GM19035 (cell line): ENCODE measurements at regions not wholly inside any gene's neighbourhood (a gene's known extent, or its start where the extent isn't known, plus 50 kb on each side); places are given as distances from the start of the nearest gene placed in this dataset.
"Not testable (repeated sequence)": the region's sequence is repeated elsewhere in the genome, so short reads cannot be mapped to it uniquely, and the experiment has no call there.

Source experiments
- ATAC-seq: cut with Tn5 transposase; IDR thresholded peaks from one replicate; pipeline ENCODE4 v1.9.1; 2021; ENCODE audit not compliant: unreplicated experiment

DNA sequence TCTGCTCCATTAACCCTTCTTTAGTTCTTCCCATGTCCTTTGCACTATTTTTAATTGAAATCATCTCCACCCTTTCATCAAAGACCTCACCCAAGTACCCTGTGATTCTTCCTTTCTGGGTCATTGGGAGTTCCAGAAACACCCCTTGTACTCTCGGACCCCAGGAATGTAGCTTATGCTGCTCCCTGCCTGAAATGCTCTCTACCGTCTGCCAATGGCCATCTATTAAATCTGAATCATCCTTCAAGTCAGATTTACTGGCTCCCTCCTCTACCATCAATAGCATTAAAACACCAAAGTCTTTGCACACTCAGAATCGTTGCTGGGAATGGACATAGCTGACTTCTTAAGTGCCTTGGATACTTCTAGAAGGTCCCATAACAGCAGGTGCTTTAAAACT lies 73.2 kb upstream of the GADD45A start:
- no peak for ATAC-seq

DNA sequence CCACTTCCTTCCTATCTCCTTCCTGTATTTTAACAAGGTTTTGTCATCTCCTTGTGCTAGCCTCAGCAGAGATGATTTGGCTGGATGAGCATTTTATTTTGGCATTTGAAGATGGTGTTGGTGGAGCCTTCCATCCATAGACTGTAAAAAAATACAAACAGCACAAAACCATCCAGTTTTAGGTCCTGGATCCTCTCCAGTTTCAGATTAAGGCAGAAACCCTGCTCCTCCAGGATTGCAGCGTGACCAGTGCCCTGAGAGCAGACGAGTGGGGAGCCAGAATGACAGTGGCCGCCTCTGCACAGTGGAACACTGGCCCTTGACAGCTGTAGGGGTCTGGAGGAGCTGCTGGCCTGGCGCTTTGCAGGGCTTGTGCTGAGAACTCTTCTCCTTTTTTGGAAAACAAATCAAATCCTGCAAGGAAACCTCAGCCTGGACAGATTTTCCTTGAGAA lies 72.2 kb upstream of the GADD45A start:
- ATAC-seq = no peak

DNA sequence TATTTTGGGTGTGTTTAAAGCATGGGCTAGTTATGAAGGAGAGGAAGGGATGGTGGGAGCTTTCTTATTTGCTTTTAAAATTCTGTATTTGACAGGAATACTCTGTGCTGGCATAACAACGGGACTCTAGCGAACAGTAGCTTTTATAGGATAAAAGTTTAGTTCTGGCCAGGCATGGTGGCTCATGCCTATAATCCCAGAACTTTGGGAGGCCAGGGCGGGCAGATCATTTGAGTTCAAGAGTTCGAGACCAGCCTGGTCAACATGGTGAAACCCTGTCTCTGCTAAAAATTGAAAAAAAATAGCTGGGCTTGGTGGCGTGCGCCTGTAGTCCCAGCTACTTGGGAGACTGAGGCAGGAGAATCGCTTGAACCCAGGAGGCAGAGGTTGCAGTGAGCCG lies 71.5 kb upstream of the GADD45A start:
- ATAC-seq = not testable (repeated sequence)

- no peak for ATAC-seq
Measured at GRCh38 chr1:67614511-67614934, 70.5 kb upstream of the GADD45A start.

- ATAC-seq = no peak
Measured at GRCh38 chr1:67615886-67616285, 69.1 kb upstream of the GADD45A start.

DNA sequence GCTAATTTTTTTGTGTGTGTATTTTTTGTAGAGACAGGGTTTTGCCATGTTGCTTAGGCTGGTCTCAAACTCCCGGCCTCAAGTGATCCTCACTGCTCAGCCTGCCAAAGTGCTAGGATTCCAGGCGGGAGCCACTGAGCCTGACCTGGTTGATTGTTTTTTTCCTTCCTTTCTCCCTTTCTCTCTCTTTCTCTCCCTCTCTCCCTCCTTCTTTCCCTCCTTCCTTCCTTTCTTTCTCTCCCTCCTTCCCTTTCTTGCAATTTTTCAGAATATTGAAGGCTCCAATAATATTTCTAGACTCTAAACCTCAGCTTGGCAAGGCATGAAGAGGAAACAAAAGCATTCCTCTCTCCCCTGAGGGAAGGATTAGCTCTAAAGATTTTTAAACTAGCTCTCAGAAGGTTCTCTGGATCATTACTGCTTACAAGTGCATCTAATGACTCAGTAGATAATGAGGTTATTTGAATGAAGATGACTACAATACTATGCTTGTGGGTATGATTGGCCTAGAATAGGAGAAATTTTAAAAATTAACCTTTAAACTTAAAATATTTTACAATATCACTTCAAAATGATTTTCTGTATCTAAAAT lies 68.5 kb upstream of the GADD45A start:
- ATAC-seq = no peak

DNA sequence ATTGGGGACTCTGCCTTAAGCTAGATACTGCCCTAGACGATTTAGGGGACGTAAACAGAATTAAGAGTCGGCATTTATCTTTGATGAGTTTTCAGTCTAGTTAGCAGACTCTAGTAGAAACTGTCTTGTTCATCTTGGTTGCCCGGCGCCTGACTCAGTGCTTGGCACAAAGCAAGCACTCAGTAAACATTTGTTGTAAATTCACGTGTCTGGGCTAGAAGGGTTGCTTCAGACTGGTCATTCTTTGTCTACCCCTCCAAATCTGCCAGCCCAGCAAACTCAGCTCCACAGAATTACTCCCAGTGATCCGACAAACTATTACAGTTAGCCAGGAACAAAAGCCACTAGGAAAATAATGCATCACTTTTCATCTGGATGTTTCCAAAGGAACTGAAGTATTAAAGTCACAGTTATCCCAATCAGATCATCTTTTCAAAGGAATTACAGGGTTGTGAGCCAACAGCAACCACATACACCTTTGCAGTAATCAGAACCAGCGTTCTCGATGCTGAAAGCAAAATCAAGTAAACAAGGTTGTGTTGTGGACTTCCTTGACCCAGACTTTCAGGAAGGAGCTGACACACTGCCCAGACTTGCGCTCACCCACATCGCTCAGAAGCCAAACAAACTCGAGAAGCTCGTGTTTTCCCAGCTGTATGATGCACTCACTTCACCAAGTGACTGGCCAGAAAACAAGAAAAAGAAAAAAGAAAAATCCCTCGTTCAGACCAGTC lies 66.5 kb upstream of the GADD45A start:
- ATAC-seq = no peak

GRCh38 chr1:67619080-67619479 lies 65.9 kb upstream of the GADD45A start:
- ATAC-seq = no peak

GRCh38 chr1:67623906-67624305 lies 61.1 kb upstream of the GADD45A start:
- ATAC-seq = no peak

DNA sequence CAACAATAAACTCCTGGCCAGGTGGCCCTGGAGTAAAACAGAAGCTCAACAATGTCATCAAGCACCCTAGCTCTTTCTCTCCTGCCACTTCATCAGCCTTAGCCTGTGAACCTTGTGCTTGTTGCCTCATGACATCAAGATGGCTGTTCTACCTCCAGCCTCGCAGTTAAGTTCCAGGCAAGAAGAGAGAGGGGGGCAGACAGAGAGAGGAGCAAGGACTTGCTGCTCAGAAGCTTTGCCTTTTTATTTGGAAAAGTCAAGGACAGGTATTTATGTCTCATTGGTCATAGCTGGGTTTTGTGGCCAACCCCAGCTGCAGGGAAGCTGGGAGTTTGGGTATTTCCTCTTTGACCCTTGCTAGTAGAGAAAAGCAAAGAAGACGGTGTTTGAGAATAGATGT lies 60.3 kb upstream of the GADD45A start:
- ATAC-seq = no peak

DNA sequence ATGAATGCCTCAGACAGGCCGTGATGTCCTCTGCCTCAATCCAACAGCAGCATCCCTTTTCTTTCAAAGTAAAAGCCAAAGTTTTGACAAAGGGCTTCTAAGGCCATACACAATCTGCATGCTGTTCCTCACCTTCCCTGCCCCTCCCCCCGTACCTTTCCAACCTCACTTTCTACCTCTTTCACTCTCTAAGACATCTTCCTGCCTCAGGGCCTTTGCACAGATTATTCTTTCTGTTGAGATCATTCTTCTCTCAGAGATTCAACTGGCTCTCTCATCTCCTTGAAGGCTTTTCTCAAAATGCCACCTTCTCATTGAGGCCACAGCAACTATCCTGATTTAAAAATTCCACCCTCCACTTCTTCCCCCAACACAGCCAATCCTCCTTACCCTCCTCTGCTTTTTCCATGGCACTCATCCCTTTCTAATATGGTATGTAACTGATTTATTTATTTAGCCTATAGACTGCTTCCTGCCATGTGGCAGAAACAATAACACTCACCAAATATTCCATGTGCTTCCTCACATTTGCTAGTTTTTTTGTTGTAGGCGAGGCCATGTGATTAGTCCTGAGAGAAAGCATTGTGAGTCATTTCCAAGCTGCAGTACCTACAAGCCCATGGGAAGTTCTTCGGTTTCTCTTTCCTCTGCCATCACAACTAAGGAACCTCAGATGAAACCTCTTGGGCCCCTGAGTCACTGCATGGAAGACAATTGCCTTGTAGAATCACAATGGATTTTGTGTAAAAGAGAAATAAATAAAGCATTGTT lies 58.7 kb upstream of the GADD45A start:
- ATAC-seq = no peak

DNA sequence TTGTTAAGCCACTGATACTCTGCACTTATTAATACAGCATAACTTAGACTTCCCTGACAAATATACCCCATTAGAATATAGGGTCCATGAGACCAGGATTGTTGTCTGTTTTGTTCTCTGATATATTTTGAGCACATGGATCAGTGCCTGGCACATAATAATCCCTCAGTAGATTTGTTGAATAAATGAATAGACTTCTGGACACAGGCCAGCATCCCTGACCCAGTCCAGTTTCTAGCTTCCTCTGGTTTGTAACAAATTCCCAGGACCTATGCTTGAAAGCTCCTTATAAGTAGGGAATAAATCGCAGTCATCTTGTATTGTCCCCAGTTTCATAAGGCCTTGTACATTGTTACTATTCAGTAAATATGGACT lies 58.2 kb upstream of the GADD45A start:
- ATAC-seq = no peak

GRCh38 chr1:67627336-67627735 lies 57.7 kb upstream of the GADD45A start:
- ATAC-seq = no peak

DNA sequence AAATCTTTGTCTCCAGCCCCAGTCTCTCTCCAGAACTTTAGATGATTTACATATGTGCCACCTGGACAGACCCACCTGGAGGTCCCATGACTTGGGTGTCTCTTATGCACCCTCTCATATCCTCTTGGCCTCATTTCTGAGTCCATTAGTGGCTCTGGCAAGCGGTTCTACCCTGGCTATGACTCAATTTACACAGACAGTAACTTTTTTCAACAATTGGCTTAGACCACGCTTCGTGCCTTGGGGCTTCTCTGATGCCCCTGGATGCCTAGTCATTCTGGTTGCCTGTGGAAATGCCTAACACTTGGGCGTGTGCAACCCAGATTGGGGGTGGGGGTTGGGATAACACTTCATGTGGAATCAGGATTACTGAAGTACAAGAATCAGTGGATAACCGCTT lies 57.1 kb upstream of the GADD45A start:
- ATAC-seq = no peak

- ATAC-seq = no peak
Measured at GRCh38 chr1:67629370-67630075, 55.5 kb upstream of the GADD45A start.

- no peak for ATAC-seq
Measured at GRCh38 chr1:67630438-67631045, 54.5 kb upstream of the GADD45A start.

DNA sequence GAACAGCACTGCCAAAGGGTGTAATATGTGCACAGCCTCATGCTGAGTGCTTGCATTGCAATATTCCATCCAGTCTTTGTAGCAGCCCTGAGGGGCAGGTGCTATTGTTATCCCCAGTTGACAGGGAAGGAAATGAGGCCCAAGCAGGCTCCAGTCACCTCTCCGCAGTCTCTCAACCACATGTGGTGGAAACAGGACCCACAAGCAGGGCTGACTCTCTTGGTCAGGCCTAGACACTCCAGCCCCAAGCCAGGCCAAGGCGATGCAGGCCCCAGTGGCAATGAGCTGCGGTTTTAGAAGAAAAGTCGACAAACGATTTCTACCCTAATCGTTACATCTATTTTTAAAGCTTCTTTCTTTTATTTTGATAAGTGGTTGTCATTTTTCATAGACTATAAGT lies 52.6 kb upstream of the GADD45A start:
- ATAC-seq = no peak

GRCh38 chr1:67632811-67633655 lies 52.0 kb upstream of the GADD45A start:
- no peak for ATAC-seq

DNA sequence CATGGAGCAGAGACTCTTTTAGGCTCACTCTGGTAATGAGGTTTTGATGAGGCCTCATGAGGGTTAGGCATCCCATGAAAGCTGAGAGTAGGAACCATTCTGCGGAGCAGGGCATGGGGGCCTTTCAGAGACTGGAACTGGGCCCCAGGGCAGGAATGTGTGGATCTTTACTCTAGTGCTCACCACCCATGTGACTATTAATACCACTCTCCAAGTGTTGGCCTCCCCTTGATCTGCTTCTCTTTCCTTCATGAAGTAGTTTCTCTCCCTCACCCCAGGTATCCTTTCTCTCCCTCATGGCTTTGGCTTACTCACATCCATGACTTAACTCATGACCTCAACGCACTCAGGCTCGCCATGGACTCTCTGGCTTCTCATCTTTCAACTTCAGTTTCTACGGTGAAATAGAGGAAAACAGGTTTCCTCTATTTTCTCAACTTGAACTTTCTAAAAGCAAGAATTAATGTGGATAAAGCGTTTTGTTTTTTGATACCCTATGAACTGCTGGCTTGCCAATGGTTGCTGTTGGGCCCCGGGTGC lies 50.5 kb upstream of the GADD45A start:
- ATAC-seq = no peak
